ENCODE measurements at regions not wholly inside any gene's neighbourhood (a gene's known extent, or its start where the extent isn't known, plus 50 kb on each side); places are given as distances from the start of the nearest gene placed in this dataset.
"Not testable (repeated sequence)": the region's sequence is repeated elsewhere in the genome, so short reads cannot be mapped to it uniquely, and the experiment has no call there.

DNA sequence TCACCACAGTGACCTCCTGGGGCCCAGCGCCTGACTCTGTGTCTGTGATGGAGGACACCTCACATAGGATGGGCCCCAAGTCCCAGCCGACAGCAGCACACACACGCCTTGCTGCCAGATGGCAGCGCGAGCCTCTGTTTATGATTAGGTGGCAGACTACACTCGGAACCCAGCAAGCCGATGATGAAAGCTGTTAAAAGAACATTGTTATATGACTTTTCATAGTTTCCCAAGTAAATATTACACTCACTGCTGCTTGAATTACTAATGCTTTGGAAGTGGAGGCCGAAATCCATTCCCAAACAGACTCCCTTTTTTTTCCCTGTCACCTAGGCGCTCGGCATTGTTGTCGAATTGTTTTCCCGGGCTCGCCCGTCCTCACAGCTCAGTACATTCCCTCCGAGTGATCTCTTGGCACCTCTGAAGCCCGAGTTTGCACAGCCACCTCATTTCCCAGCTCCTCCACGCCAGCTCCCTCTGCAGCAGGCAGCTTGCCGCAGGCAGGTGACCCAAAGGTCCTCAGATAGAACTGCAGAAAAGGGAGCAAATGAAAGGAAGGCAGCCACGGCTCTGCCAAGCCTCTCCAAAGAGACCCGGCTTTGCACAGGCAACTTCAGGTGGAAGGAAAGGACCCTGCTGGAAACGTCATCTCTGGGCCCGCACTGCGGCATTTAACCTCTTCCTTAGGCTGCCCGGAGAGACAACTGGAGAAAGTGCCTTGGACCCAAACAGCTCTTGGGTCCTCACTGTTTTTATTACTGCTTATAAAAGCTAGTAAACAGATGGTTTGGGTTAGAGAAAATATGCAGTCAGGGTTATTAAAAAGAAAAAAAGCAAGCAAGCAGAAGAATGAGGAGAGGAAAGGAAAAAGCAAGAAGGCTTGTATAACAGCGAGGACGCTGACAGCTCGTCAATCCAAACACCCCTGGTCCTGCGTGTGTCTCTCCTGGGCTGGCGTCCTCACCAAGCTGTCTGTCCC is 72.2 kb upstream of the SLC25A33 start:
- DNase-seq (ENCODE audit: low spot score) = peak; percentile 4

DNA sequence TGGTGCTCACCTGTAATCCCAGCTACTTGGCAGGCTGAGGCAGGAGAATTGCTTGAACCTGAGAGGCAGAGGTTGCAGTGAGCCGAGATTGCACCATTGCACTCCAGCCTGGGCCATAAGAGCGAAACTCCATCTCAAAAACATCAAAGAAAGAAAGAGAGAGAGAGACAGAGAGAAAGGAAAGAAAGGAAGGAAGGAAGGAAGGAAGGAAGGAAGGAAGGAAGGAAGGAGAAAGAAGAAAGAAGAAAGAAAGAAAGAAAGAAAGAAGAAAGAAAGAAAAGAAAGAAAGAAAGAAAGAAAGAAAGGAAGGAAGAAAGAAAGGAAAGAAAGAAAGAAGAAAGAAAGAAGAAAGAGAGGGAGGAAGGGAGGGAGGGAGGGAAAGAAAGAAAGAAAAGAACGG is 69.4 kb upstream of the SLC25A33 start:
- not testable (repeated sequence) for DNase-seq (ENCODE audit: low spot score)

DNA sequence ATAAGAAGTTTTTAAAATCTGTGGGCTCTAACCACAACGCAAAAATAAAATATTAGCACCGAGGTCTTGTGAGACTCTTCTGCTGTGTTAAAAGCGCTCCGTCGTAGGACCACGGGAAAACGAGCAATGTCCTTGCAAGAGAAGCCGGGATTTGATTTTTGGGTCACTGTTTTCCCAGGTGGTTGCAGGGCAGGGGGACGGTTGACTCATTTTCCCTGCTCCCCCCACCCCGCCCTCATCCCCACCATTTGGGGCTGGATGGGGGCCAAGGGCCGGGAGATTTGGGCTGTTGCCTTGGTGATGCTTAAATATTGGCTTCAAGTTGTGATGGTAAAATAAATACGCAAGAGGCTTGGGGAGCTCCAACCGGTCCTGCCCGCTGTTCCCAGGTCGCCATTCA is 67.6 kb upstream of the SLC25A33 start:
- peak; percentile 12 for DNase-seq (ENCODE audit: low spot score)

DNA sequence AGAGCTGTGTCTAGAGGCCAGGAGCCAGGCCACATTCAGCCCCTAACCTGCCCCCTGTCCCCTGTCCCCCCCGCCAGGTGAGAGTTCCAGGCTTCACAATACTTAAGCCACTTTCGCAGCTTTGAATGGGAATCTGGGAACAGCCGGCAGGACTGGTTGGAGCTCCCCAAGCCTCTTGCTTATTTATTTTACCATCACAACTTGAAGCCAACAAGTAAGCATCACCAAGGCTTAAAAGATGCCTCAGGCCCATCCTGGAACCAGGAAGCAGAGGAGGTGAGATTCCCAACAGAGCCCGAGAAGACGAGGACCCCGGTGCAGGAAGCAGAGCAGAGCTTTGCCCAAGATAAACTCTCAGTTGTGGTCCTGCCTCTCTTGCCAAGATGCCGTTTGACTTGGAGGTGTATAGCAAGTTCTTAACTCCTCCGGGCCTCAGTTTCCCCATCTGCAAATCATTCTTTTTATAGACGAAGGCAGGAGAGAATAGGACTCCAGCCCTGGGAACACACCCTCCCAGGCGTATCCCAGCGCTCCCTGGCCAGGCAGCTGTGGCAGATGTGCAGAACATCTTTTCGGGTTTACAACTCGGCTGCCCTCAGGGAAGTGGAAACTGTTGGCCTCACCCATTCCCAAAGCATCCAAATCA is 66.8 kb upstream of the SLC25A33 start:
- DNase-seq (ENCODE audit: low spot score) = peak; percentile 10

DNA sequence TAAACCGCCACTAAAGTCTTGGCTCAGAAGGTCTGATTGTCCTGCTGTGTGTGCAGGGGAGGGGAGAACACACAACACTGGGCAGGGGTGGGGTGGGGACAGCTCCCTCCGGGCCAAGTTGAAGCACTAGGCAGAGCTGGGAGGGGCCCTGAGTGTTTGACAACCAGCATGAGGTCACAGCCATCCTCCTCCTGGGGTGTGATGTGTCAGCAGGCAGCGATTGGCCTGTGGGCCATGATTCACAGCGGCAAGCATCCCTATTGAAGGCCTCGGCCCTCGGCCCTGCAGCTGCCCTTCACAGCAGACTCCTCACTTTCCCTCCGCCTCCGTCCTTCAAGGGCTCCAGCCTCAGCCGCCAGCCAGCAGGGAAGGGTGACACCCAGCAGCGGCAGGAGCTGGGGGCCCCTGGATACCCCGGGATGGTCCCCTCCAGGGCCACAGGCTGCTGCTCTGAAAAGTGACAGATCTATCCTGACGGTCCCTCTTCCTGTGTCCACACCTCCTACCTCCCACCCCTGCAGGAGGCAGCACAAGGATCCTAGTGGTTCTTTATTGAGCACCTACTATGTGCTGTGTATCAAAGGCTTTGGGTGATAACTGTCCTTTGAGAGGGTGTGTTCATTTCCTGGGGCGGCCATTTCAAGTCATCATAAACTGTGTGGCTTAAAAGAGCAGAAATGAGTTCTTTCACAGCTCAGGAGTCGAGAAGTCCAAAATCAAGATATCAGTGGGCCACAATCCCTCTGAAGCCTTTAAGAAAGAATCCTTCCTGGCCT is 66.0 kb upstream of the SLC25A33 start:
- peak; percentile 34 for DNase-seq (ENCODE audit: low spot score)

DNA sequence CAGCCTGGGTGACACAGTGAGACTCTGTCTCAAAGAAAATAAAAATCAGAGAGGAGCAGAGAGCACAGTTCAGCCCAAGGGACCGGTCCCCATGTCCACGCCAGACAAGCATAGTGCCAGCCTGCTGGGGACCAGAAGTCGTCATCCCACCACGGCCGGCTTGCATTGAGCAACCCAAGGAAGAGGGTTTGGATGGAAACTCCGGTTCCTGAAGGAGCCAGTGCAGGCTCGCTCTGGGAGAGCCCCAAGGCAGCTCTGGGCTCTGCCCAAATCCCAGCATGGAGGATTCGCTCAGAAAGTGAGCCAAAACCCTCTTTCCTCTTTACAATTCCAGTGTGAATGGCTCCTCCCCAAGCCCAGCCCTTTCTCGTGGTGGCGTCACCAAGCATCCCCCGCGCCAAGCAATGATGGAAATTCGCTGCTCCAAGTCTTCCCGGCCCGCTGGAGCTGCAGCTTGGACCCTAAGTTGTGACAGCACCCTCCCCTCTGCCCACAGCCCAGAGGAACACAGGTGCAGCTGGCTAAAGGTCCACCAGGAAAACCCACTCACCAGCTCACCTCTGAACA is 64.1 kb upstream of the SLC25A33 start:
- DNase-seq (ENCODE audit: low spot score) = peak; percentile 14

DNA sequence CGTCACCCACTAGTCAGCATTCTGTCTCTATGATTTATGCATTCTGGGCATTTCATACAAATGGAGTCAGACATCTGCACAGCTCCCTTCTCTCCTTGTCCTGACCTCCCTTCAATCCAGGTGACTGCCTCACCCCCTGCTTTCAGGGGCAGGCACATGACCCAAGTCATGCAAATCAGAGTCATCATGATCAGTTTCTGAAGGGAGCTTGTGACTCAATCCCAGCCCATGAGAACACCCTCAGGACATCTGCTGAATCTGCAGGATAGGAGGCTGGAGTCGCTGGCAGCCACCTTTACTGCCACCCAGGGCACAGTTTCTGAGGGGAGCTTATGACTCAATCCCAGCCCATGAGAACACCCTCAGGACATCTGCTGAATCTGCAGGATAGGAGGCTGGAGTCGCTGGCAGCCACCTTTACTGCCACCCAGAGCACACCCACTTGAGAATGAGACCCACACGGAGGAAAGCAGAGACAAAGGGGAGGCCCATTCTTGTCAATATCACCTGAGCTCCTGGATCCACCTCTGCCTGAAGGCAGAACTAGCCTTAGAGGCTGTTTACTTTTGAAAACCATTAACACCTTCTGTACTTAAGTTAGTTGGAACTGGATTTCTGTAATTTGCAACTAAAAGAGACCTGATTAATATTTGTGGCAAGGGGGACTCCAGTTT is 62.3 kb upstream of the SLC25A33 start:
- peak; percentile 8 for DNase-seq (ENCODE audit: low spot score)

DNA sequence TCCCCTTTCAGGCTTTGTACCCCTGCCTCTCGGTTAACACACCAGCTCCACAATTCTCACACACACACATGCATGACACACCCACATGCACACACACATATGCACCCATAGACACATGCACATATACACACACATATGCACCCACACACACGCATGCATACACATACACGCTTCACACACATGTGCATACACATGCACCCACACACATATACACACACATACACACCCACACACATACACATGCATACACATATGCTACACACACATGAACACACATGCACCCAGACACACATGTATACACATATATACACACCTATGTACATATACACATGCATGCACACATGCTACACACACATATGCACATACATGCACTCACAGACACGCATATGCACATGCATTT is 61.7 kb upstream of the SLC25A33 start:
- DNase-seq (ENCODE audit: low spot score) = no peak

DNA sequence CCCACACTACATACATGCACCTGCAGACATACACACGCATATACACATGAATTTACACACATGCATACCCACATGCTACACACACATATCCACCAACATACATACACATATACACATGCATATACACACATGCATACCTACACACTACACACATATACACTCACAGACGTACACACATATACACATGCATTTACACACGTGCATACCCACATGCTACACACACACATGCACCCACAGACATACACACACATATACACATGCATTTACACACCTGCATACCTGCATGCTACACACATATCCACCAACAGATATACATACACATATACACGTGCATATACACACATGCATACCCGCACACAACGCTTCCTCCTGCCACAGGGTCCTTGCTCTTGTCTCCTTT is 61.2 kb upstream of the SLC25A33 start:
- no peak for DNase-seq (ENCODE audit: low spot score)

DNA sequence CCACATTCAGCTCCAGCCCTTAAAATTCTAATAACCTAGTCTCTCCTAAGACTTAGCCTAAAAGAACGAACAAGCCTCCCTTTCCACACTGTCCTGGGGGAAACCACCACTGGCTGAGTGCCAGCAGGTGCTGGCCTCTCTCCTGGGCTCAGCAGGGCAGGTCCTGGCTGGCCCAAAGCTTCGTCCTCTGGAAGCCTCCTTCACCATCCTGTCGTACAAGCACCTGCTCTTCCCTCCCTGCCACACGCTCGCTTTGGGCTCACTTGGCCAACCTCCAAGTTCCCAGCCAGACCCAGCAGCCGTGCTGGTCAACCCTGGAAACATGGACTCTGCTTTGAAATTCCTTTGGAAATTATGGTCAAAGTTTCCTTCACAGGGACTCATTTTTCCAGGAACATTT is 58.2 kb upstream of the SLC25A33 start:
- peak; percentile 13 for DNase-seq (ENCODE audit: low spot score)

DNA sequence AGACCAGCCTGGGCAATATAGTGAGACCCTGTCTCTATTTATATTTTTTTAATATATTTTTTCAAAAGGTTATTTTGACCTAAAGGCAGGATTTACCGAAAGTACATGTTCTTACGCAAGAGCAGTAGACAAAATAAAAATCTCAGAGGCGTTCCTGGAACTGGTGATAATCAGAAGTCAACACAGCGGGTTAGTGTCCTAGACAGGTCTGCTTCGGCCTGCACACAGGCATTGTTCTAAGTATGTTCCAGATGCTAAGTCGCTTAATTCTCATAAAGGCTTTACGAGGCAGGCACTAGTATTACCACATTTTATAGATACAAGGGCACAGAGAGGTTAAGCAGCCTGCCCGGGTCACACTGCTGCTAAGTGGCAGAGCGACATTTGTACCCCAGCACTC is 56.9 kb upstream of the SLC25A33 start:
- no peak for DNase-seq (ENCODE audit: low spot score)

DNA sequence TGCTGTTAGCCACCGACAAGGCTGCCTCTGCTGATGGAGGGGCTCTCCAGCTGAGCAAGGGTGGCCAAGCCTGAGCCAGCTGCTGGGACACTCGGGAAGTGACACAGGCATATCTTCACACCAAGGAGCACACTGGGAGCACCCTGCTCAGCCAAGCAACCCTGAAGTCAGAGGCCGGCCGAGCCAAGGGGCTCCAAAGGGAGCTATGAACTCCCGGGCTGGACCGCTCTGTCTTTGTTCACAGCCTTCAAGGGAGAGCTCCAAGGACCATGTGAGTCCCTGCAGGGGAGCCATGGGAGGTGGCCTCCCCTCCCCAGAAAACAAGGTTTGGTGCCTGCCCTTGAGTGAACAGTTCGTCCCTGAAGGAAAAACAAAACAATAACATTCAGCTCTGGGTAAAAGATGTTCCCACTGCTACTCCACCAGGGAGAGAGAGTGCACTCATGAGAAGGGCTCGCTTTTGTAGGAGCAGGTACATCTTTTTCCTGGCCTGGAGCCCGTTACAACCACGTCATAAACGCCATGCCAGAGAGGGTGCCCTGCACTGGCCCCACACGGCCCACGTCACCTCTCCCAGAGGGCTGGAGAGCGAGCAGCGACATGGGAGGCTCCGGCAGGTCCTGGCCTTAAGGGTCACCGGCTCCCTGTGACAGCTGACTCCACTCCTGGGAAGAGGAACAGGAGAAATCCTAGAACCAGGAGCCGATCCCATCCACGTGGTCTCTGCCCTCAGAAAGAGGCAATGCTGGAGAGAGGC is 56.3 kb upstream of the SLC25A33 start:
- peak; percentile 15 for DNase-seq (ENCODE audit: low spot score)

DNA sequence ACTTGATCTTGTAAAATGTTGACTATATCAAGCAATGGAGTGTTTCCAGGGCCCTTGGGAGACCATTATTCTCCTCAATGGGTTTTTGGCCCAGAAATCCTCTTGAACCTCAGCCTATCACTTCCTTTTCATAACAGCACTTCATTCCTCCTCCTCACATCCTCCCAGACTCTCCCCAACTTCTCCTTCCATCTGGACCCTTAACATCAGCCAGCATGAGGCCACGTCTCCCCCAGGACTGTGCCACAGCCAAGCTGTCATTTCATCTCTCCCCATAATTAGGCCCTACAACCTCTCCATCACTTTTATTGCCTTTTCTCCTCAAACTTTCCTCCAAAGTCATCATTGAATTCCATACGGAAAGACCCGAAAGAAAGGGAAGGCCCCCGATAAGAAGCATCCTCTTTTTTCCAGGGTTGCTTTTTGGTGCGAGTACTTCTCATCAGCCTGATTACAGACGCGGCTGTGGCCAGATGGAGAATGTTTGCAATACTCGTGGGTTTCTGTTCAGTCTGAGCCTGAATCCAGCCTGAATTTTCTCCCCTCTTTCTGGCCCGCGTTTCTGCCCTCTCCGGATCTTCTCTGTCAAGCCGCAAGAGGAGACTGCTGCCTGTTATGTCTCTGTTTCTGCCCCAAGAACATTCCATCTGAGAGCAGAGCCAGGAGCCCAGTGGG is 52.7 kb upstream of the SLC25A33 start:
- peak; percentile 3 for DNase-seq (ENCODE audit: low spot score)
